T47D (cell line): ENCODE measurements at regions not wholly inside any gene's neighbourhood (a gene's known extent, or its start where the extent isn't known, plus 50 kb on each side); places are given as distances from the start of the nearest gene placed in this dataset.
A peak's percentile ranks its signal among the peaks of the same experiment; 100 is the strongest.
"Not testable (repeated sequence)": the region's sequence is repeated elsewhere in the genome, so short reads cannot be mapped to it uniquely, and the experiment has no call there.

Experiments
- DNase-seq, 2 experiments: peaks; one replicate each; pipeline versions ENCODE4 v3.0.0 to v3.0.0-alpha.2; 2011 to 2012; ENCODE audit warnings: low read depth in 1 of 2, low spot score in 1 of 2
- JUND ChIP-seq: IDR thresholded peaks from 2 replicates; pipeline ENCODE4 v1.6.1; 2012; ENCODE audit warnings: low read depth
- in situ Hi-C: cut with HindIII; loops from 2 replicates; pipeline ENCODE4 v1.10.0; 2016; ENCODE audit warnings: low sequenced_read_pairs, low pct_unique_long_range_greater_than_20kb

DNA sequence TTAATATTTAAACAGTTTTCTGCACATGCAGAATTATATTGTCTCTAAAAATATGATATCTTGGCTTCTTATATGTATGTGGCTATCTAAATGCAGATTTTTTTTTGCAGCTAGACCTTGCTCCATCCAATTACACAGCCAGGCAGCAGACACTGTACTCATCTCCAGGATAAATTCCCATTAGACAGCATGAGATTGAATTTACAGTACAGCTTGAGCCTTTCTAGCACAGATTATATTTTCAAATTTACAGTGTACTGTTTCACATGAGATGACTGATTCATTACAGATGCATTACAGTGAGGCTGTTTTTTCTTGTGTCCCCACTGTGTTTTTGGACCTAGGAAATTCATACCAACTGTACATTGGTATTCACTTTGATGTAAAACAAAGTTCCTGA, 134.9 kb downstream of the OTOL1 start:
- TF ChIP-seq JUND, result no peak
- no peak for DNase-seq
- in situ Hi-C loops, result no loop called here

DNA sequence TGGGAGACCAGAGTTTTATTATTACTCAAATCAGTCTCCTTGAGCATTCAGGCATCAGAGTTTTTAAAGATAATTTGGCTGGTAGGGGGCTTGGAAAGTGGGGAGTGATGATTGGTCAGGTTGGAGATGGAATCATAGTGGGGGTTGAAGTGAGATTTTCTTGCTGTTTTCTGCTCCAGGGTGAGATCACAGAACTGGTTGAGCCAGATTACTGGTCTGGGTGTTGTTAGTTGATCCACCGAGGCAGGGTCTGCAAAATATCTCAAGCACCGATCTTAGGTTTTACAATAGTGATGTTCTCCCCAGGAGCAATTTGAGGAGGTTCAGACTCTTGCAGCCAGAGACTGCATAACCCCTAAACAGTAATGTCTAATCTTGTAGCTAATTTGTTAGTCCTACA, 141.0 kb downstream of the OTOL1 start:
- no peak for DNase-seq
- TF ChIP-seq JUND, result no peak
- in situ Hi-C loops, result no loop called here

DNA sequence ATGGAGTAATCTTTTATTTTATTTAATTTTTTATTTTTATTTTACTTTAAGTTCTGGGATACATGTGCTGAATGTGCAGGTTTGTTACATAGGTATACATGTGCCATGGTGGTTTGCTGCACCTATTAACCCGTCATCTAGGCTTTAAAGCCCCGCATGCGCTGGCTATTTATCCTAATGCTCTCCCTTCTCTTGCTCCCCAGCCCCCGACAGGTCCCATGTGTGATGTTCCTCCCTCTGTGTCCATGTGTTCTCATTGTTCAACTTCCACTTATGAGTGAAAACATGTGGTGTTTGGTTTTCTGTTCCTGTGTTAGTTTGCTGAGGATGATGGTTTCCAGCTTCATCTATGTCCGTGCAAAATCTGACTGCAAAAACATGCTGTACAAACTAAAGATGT, 142.5 kb downstream of the OTOL1 start:
- in situ Hi-C loops, DNase-seq: not testable (repeated sequence)

DNA sequence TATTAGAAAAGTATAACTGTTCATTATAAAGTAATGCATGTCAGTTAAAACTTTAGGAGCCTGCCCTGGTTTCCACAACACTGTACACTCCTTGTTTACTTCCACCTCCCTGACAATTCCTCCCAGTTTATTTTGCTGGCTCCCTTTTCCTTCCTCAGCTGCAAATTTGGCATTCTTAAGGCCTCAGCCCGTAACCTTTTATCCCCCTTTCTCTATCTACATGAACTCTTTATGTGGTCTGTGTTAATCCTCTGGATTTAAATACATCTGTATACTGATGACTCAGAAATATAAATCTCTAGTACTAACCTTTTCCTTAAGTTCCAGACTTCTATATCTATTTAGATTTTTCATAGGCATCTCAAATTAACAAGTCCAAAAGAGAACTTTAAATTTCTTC, 143.6 kb downstream of the OTOL1 start:
- no peak for TF ChIP-seq JUND
- DNase-seq, result no peak
- in situ Hi-C loops, result no loop called here

DNA sequence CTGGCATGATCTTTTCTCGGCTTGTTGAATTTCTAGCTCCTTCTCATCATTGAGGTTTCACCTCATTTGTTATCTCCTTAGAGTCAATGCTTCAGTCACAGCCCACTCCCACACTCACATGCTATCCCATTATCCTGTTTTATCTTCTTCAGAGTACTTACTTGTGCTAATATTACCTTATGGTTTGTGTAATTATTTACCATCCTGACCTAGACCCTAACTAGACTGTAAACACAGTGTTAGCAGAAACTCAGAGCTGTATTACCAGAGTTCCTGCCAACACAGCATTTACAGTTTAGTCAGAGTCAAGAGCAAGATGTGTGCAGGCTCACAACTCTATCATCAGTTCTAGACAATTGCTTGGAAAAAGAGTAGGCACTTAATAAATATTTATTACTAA, 144.7 kb downstream of the OTOL1 start:
- no peak for DNase-seq
- TF ChIP-seq JUND, result no peak
- in situ Hi-C loops, result no loop called here

DNA sequence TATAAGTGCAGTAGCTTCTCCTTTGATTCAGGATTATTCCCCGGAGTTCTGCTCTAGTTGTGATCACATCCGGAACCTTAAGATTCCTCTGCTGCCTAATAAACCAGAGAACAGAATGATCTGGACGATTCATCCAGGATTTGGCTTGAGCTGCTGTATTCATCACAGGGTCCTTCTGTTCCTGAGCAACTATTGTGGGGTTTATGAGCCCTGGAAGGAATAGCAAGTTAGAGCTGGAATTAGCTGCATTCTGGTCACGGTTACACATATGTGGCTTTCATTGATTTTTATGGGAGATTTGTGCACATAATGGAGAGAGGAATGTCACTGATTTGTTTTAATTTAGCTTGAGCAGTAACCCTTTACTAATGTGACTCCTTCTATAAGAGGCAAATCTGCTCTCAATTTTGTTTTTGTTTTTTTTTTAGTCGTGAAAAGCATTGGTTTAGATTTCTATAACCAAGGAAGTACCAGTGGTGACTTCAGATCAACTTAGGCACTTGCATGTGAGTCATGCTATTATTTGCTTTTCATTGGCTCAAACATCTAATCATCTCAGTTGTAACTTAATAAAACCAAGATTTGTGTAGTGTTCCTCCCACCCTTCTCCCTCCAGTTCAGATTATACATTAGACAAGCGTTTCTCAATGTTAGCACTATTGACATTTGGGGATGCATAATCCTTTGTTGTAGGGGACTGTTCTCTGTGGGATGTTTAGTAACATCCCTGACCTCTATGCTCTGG, 148.5 kb downstream of the OTOL1 start:
- in situ Hi-C loops, result no loop called here
- no peak for DNase-seq
- TF ChIP-seq JUND, result no peak

DNA sequence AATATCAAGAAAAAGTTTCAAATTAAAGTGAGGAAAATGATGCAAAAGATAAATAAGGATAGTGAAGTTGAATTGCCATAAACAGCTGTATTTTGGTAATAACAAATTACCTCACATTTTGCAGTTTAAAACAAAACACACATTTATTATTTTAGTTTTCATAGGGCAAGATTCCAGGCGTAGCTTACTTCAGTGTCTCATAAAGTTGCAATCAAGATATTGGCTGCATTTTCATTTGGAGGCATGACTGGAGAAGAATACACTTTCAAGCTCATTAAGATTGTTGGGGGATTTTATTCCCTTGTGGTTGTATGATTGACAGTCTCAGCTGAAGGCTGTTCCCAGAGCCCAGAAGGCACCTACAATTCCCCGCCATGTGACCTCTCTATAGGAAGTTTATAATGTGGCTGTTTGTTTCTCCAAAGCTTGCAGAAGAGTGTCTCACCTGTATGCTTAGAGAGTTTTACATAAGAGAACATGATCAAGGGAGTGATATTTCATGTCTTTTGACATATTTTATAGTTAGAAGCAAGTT, 151.4 kb downstream of the OTOL1 start:
- no peak for TF ChIP-seq JUND
- in situ Hi-C loops, result no loop called here
- DNase-seq, result no peak

DNA sequence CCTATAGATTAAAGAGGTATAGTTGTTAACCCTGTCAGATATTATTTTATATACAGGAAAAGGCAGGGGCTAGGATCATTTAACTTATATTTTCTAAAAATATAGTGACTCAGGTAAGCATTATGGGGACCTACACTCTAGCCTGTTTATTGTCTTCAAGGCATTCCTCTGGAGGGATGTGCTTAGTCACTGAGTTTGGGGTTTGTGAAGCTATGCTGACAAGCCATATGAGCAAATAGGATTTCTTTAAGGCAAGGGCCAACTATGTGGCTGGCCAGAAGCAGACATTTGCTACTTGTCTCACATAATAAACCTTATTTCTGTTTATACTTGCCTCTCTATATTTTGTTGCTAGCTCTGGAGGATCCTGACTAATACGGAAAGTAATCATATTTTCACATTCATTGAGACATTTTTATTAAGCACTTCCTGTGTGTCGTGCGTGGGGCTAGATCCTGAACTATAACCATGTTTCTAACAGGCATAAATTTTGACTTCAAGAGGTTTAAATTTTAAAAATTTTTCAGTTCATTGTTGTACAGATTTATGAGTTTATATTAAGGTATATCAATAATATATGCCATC, 153.4 kb downstream of the OTOL1 start:
- no peak for TF ChIP-seq JUND
- in situ Hi-C loops, result no loop called here
- peak in 1 of 2 experiments; percentile 15 for DNase-seq

DNA sequence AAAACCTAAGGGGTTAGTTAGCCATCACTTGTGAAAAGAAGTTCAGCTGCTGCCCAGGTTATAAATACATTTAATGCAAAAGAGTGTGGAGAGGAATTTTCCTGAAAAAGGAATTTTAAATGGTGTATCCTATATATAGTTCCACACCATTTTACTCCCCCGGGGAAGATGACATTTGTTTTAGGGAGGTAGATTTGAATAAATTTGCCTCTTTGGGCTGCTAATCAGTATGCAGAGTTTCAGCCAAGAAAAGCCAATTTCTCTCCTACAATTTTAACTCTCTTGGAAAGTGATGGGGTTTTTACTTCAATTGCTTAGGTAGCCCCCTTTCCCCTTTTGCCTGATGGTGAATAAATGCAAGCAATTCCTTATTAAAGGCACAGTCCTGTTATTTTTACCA, 161.2 kb downstream of the OTOL1 start:
- no peak for TF ChIP-seq JUND
- in situ Hi-C loops, result no loop called here
- no peak for DNase-seq

DNA sequence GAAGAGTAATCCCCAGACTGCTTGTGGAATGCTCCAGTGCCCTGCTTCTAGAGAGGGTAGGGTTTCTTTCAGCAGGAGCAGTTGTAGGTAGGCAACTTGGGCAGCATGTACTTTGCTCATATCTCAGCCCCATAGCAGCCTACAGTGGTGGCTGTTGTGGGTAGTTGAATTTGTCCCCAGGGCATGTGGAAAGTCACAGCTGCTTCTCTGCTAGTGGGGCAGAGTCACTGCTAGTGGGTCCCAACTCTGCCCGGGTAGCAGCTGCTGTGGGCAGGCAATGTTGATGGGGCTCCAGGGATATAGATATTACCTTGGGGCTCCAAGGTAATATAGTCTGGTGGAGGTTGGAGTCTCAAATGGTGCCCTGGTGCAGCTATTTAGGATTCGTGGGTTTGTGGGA, 174.5 kb downstream of the OTOL1 start:
- TF ChIP-seq JUND, result no peak
- in situ Hi-C loops, result no loop called here

DNA sequence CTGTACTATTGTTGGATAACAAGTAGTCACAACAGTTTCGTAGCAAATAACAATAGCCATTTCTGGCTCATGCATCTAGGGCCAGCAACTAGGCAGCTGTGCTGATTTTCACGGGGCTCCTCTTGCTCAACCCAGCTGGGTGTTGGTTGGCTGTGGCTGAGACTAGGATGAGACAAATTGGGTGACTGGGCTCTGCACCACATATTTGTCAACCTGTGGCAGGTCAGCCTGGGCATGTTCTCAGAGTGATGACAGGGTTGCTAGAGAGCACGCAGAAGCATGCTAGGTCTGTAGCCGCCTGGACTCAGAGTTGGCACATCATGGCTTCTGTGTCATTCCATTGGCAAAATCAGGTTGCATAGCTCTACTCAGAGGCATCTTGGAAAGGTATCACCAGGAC, 175.9 kb downstream of the OTOL1 start:
- in situ Hi-C loops, result no loop called here
- no peak for TF ChIP-seq JUND
- no peak for DNase-seq

More for the DNA sequence above, 174.5 kb downstream of the OTOL1 start:
- no peak for DNase-seq

DNA sequence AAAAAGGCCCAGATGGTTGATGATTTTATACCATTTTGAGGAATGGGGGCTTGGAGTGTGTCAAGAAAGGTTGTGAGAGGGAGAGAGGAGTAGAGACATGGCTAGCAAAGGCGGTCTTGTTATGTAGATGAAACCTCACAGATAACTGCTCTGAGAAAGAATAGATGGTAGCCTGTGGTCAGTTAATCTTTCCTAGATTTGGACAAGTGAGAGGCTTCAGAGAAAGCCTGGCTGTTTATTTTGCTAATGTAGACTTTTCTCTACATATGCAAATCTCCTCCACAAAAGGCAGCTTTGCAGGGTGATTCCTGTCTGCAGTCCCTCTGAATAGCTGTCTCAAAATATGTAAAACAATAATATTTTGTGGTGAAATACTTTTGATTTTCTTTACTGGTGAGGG, 177.3 kb downstream of the OTOL1 start:
- in situ Hi-C loops, result no loop called here
- TF ChIP-seq JUND, result no peak
- DNase-seq, result no peak

DNA sequence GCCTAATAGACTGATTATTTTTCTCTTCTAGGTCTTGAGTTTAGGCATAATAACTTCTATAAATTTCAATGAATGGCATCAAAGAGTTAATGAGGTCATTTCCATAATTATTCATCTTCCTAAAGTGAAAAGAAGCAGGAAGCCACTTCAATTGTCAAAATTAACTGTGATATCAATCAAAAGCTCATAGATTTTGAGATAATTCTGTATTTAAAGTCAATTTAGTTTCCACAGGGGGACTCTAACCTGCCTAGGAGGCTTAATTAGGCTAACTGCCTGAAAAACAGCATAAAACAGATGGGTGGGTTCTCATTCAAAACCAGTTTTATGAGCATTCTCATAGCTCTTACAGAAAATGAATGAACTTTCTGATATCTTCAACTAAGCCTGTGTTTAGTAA, 177.8 kb downstream of the OTOL1 start:
- no peak for DNase-seq
- no peak for TF ChIP-seq JUND
- in situ Hi-C loops, result no loop called here

DNA sequence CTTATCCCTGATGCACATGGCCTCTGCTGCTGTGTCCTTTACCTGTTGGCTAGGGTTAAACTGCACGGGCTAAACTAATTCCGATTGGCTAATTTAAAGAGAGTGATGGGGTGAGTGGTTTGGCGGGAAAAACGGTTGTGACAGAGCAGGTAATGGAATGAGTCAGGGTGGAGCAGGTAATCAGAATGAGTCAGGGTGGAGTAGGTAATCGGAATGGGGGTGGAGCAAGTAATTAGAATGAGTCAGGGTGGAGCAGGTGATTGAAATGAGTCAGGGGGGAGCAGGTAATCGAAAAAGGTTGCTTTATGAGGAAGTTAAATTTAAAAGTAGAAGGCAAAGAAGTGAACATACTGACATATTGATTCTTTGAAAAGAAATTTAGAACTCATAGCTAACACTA, 185.2 kb downstream of the OTOL1 start:
- DNase-seq, in situ Hi-C loops: not testable (repeated sequence)
